ENCODE measurements at regions not wholly inside any gene's neighbourhood (a gene's known extent, or its start where the extent isn't known, plus 50 kb on each side); places are given as distances from the start of the nearest gene placed in this dataset.

- WGBS, 4 donors: 81 to 95% (median 92%) methylated on average over 3 to 6 of the region's 6 CpGs
- TF ChIP-seq CTCF (IDR thresholded peaks at IDR 0.05) (no peak), POLR2A (IDR thresholded peaks at IDR 0.05) (no peak)
- Histone ChIP-seq H3K36me3 (replicated peaks in 1 of 2) (no peaks in the 10 kb centered on the region), H3K9me3 (replicated peaks in 1 of 3) (no peaks in the 10 kb centered on the region), H3K4me3 (no peak overlapping the region), H3K27me3 (no peaks in the 10 kb centered on the region), H3K27ac (no peak overlapping the region), H3K4me1 (replicated peaks in 1 of 2) (no peaks in the 10 kb centered on the region)
- intact Hi-C loops (cut with DNase I): no loop called here
- no peak for DNase-seq
Observed at GRCh38 chr13:24606486-24607170, 73.6 kb upstream of the ATP12A start.

- H3K27ac ChIP-seq: no peak overlapping the region
- no peaks in the 10 kb centered on the region for H3K36me3 ChIP-seq (replicated peaks in 1 of 2)
- no peak overlapping the region for H3K4me3 ChIP-seq
- TF ChIP-seq CTCF (IDR thresholded peaks at IDR 0.05): no peak
- TF ChIP-seq POLR2A (IDR thresholded peaks at IDR 0.05): no peak
- H3K9me3 ChIP-seq (replicated peaks in 1 of 3): no peaks in the 10 kb centered on the region
- no peak for DNase-seq
- intact Hi-C loops (cut with DNase I): no loop called here
- WGBS, 4 donors: 85 to 89% (median 86%) methylated on average over 3 of the region's 3 CpGs
- H3K27me3 ChIP-seq: no peaks in the 10 kb centered on the region
- no peaks in the 10 kb centered on the region for H3K4me1 ChIP-seq (replicated peaks in 1 of 2)
Observed at GRCh38 chr13:24610956-24611355, 69.3 kb upstream of the ATP12A start.

GRCh38 chr13:24612726-24613125, 67.5 kb upstream of the ATP12A start:
- H3K36me3 ChIP-seq (replicated peaks in 1 of 2): no peaks in the 10 kb centered on the region
- no peak overlapping the region for H3K27ac ChIP-seq
- intact Hi-C loops (cut with DNase I): no loop called here
- TF ChIP-seq CTCF (IDR thresholded peaks at IDR 0.05) (no peak), POLR2A (IDR thresholded peaks at IDR 0.05) (no peak)
- H3K27me3 ChIP-seq: no peaks in the 10 kb centered on the region
- H3K9me3 ChIP-seq (replicated peaks in 1 of 3): no peaks in the 10 kb centered on the region
- no peaks in the 10 kb centered on the region for H3K4me1 ChIP-seq (replicated peaks in 1 of 2)
- WGBS, 4 donors: 92 to 97% (median 94%) methylated on average over 7 to 9 of the region's 9 CpGs
- DNase-seq: no peak
- H3K4me3 ChIP-seq: no peak overlapping the region

- Histone ChIP-seq H3K36me3 (replicated peaks in 1 of 2) (no peaks in the 10 kb centered on the region), H3K27me3 (no peaks in the 10 kb centered on the region), H3K4me3 (no peak overlapping the region), H3K9me3 (replicated peaks in 1 of 3) (no peaks in the 10 kb centered on the region), H3K27ac (no peak overlapping the region), H3K4me1 (replicated peaks in 1 of 2) (no peaks in the 10 kb centered on the region)
- WGBS, 4 donors: 87 to 97% (median 94%) methylated on average over 3 of the region's 3 CpGs
- TF ChIP-seq POLR2A (IDR thresholded peaks at IDR 0.05) (no peak), CTCF (IDR thresholded peaks at IDR 0.05) (no peak)
- DNase-seq: no peak
- intact Hi-C loops (cut with DNase I): no loop called here
Observed at GRCh38 chr13:24613128-24613527, 67.1 kb upstream of the ATP12A start.

Data from adrenal gland (tissue), 9 donors.